Activated CD4-positive, CD25-positive, alpha-beta regulatory T cell treated with anti-CD3 and anti-CD28 coated beads, Interleukin-2, amount 50 U/mL, for 72 hours (primary cell): ENCODE measurements at regions not wholly inside any gene's neighbourhood (a gene's known extent, or its start where the extent isn't known, plus 50 kb on each side); places are given as distances from the start of the nearest gene placed in this dataset.
"Not testable (repeated sequence)": the region's sequence is repeated elsewhere in the genome, so short reads cannot be mapped to it uniquely, and the experiment has no call there.

ENCODE experiments used
- DNase-seq: peaks from one replicate; pipeline ENCODE4 v3.0.0; 2021

GRCh38 chr2:212912445-212913103 lies 238.8 kb downstream of the IKZF2 start:
- no peak for DNase-seq

GRCh38 chr2:212911011-212911410 lies 240.4 kb downstream of the IKZF2 start:
- no peak for DNase-seq

GRCh38 chr2:212908682-212909435 lies 242.6 kb downstream of the IKZF2 start:
- no peak for DNase-seq

- DNase-seq: no peak
These were observed 243.4 kb downstream of the IKZF2 start for GRCh38 chr2:212908031-212908430.

GRCh38 chr2:212906620-212907019 lies 244.8 kb downstream of the IKZF2 start:
- no peak for DNase-seq

GRCh38 chr2:212905640-212906201 lies 245.7 kb downstream of the IKZF2 start:
- DNase-seq: no peak

- no peak for DNase-seq
These were observed 246.8 kb downstream of the IKZF2 start for GRCh38 chr2:212904646-212905045.

- DNase-seq: no peak
These were observed 248.0 kb downstream of the IKZF2 start for GRCh38 chr2:212903413-212903812.

GRCh38 chr2:212902421-212902820 lies 249.0 kb downstream of the IKZF2 start:
- no peak for DNase-seq

GRCh38 chr2:212901604-212902275 lies 249.7 kb downstream of the IKZF2 start:
- DNase-seq: no peak

- DNase-seq: no peak
These were observed 250.7 kb downstream of the IKZF2 start for GRCh38 chr2:212900715-212901114.

GRCh38 chr2:212898011-212898410 lies 253.4 kb downstream of the IKZF2 start:
- DNase-seq: no peak

- DNase-seq: no peak
These were observed 254.1 kb downstream of the IKZF2 start for GRCh38 chr2:212897296-212897695.

- no peak for DNase-seq
These were observed 257.4 kb downstream of the IKZF2 start for GRCh38 chr2:212894026-212894425.

- DNase-seq: no peak
These were observed 258.2 kb downstream of the IKZF2 start for GRCh38 chr2:212893216-212893615.

GRCh38 chr2:212892193-212892592 lies 259.2 kb downstream of the IKZF2 start:
- no peak for DNase-seq

GRCh38 chr2:212891580-212891979 lies 259.8 kb downstream of the IKZF2 start:
- no peak for DNase-seq

GRCh38 chr2:212882626-212883025 lies 268.8 kb downstream of the IKZF2 start:
- no peak for DNase-seq

- DNase-seq: not testable (repeated sequence)
These were observed 274.9 kb downstream of the IKZF2 start for GRCh38 chr2:212876556-212876955.

- DNase-seq: not testable (repeated sequence)
These were observed 275.5 kb downstream of the IKZF2 start for GRCh38 chr2:212875950-212876349.

- DNase-seq: no peak
These were observed 278.2 kb downstream of the IKZF2 start for GRCh38 chr2:212873256-212873655.

- no peak for DNase-seq
These were observed 279.8 kb downstream of the IKZF2 start for GRCh38 chr2:212871597-212871996.

GRCh38 chr2:212864186-212864585 lies 287.2 kb downstream of the IKZF2 start:
- DNase-seq: no peak

GRCh38 chr2:212863185-212863588 lies 288.2 kb downstream of the IKZF2 start:
- DNase-seq: peak; percentile 34
